LHCN-M2 (cell line): ENCODE measurements at regions not wholly inside any gene's neighbourhood (a gene's known extent, or its start where the extent isn't known, plus 50 kb on each side); places are given as distances from the start of the nearest gene placed in this dataset.

Experiments used
- DNase-seq: peaks from one replicate; pipeline ENCODE4 v3.0.0-alpha.2; 2012; ENCODE audit warnings: low read depth

- DNase-seq = no peak
Observed at GRCh38 chr10:6648894-6649720, 69.0 kb upstream of the PRKCQ start.

- DNase-seq = peak; percentile 7
Observed at GRCh38 chr10:6647811-6648526, 67.9 kb upstream of the PRKCQ start.

GRCh38 chr10:6643962-6644361 is 63.9 kb upstream of the PRKCQ start:
- DNase-seq = no peak

GRCh38 chr10:6642876-6643275 is 62.8 kb upstream of the PRKCQ start:
- no peak for DNase-seq

GRCh38 chr10:6640433-6641040 is 60.5 kb upstream of the PRKCQ start:
- DNase-seq = no peak

- no peak for DNase-seq
Observed at GRCh38 chr10:6637053-6637452, 57.0 kb upstream of the PRKCQ start.

- DNase-seq = no peak
Observed at GRCh38 chr10:6635784-6636183, 55.7 kb upstream of the PRKCQ start.
